ENCODE measurements at regions not wholly inside any gene's neighbourhood (a gene's known extent, or its start where the extent isn't known, plus 50 kb on each side); places are given as distances from the start of the nearest gene placed in this dataset.

DNA sequence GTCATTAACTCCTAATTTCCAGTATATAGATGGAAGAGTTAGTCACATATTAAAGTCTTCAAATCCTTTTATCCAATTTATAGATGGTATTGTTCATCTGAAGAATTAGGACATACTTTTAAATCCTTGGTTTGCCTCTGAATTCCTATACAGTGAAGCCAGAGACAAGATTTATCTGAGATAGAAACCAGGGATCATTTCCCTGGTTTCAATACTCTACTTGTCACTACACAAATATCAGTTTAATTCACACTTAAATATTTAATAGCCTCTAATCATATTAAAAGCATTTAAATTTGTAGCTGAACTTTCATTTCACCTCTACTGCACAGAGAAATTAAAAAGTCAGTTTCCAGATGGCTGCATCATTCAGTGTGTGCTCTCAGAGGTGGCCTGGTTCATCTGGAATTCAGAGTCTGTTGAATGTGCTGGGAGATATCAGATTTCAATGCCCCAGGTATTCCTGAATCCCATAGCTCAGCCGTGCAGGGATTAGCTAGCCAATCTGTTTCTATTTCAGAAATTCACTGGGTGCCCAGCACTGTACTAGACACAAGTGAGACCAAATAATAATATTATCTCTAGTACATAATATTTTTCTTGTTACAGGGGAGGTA lies 344.3 kb downstream of the AASDHPPT start (continued):
- TF ChIP-seq, protein P1, sequence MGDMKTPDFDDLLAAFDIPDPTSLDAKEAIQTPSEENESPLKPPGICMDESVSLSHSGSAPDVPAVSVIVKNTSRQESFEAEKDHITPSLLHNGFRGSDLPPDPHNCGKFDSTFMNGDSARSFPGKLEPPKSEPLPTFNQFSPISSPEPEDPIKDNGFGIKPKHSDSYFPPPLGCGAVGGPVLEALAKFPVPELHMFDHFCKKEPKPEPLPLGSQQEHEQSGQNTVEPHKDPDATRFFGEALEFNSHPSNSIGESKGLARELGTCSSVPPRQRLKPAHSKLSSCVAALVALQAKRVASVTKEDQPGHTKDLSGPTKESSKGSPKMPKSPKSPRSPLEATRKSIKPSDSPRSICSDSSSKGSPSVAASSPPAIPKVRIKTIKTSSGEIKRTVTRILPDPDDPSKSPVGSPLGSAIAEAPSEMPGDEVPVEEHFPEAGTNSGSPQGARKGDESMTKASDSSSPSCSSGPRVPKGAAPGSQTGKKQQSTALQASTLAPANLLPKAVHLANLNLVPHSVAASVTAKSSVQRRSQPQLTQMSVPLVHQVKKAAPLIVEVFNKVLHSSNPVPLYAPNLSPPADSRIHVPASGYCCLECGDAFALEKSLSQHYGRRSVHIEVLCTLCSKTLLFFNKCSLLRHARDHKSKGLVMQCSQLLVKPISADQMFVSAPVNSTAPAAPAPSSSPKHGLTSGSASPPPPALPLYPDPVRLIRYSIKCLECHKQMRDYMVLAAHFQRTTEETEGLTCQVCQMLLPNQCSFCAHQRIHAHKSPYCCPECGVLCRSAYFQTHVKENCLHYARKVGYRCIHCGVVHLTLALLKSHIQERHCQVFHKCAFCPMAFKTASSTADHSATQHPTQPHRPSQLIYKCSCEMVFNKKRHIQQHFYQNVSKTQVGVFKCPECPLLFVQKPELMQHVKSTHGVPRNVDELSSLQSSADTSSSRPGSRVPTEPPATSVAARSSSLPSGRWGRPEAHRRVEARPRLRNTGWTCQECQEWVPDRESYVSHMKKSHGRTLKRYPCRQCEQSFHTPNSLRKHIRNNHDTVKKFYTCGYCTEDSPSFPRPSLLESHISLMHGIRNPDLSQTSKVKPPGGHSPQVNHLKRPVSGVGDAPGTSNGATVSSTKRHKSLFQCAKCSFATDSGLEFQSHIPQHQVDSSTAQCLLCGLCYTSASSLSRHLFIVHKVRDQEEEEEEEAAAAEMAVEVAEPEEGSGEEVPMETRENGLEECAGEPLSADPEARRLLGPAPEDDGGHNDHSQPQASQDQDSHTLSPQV (IDR thresholded peaks at IDR 0.05): no peak
- TF ChIP-seq MCM5 (IDR thresholded peaks at IDR 0.05; ENCODE audit: low read depth) (no peak), ZFP36 (IDR thresholded peaks at IDR 0.05; ENCODE audit: low read depth, low read length, partially characterized antibody) (no peak), BCLAF1 (IDR thresholded peaks at IDR 0.05; ENCODE audit: borderline replicate concordance in 1 of 2, control insufficient read depth in 1 of 2, low read depth in 2 of 2, low read length in 1 of 2) (no peak), FOXK1 (CRISPR knock-in tag; IDR thresholded peaks at IDR 0.05; ENCODE audit: borderline replicate concordance) (no peak), SMC3 (conservative IDR thresholded peaks at IDR 0.05; ENCODE audit: insufficient read depth, low read depth, low read length) (no peak), CCNT2 (IDR thresholded peaks at IDR 0.05; ENCODE audit: borderline replicate concordance, extremely low read depth, insufficient read length, low read depth, low read length) (no peak), RBFOX2 (IDR thresholded peaks at IDR 0.05; ENCODE audit: low read depth, low read length) (no peak), SAFB2 (IDR thresholded peaks at IDR 0.05; ENCODE audit: borderline replicate concordance, low read depth, low read length, severe bottlenecking) (no peak), MEF2D (tag; conservative IDR thresholded peaks at IDR 0.05; ENCODE audit: low read depth) (no peak), SAFB (IDR thresholded peaks at IDR 0.05; ENCODE audit: borderline replicate concordance, low read depth, low read length) (no peak)

Data from K562 (cell line).